ENCODE measurements at regions not wholly inside any gene's neighbourhood (a gene's known extent, or its start where the extent isn't known, plus 50 kb on each side); places are given as distances from the start of the nearest gene placed in this dataset.

DNA sequence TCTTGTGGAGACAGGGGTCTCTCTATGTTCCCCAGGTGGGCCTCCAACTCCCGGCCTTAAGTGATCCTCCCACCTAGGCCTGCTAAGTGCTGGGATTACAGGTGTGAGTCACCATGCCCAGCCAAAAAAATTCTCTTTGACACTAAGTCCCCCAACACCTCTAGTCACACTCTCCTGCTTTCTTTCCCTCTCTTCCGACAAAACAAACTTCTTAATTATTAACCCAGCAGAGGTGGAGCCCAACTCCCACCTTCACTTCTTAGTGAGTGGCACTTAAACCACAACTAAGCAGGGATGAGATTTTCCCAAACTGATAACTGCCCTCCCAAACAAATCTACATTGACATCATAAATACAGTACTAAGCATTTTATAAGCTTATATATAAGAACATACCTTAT is 60.5 kb upstream of the PMAIP1 start:
- Mint-ChIP-seq H3K4me1 (ENCODE audit: low read depth) (peaks cover under 1% of the 10 kb centered on the region), H3K9me3 (no peaks in the 10 kb centered on the region), H3K27me3 (peaks cover 2% of the 10 kb centered on the region), H3K36me3 (ENCODE audit: low read depth) (no peaks in the 10 kb centered on the region), H3K4me3 (no peak overlapping the region), H3K27ac (no peak overlapping the region)
- TF ChIP-seq, protein P1, sequence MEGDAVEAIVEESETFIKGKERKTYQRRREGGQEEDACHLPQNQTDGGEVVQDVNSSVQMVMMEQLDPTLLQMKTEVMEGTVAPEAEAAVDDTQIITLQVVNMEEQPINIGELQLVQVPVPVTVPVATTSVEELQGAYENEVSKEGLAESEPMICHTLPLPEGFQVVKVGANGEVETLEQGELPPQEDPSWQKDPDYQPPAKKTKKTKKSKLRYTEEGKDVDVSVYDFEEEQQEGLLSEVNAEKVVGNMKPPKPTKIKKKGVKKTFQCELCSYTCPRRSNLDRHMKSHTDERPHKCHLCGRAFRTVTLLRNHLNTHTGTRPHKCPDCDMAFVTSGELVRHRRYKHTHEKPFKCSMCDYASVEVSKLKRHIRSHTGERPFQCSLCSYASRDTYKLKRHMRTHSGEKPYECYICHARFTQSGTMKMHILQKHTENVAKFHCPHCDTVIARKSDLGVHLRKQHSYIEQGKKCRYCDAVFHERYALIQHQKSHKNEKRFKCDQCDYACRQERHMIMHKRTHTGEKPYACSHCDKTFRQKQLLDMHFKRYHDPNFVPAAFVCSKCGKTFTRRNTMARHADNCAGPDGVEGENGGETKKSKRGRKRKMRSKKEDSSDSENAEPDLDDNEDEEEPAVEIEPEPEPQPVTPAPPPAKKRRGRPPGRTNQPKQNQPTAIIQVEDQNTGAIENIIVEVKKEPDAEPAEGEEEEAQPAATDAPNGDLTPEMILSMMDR (IDR thresholded peaks at IDR 0.05): no peak
- POLR2A ChIA-PET: interaction anchor here (2.1 kb wide), 1 partner anchor 60 kb away, joined by 7 read pairs; the partner anchor contains the start of gene PMAIP1
- ATAC-seq (no peak), DNase-seq (no peak)
- CTCF ChIA-PET: interaction anchor here (0.6 to 1.0 kb wide), 3 partner anchors 70 to 149 kb away, joined by 3 read pairs; no protein-coding TSS in a partner anchor
- intact Hi-C loops (cut with micrococcal nuclease): loop anchor here (5.0 kb wide), 2 partner anchors 63 to 88 kb away; no protein-coding TSS in a partner anchor

DNA sequence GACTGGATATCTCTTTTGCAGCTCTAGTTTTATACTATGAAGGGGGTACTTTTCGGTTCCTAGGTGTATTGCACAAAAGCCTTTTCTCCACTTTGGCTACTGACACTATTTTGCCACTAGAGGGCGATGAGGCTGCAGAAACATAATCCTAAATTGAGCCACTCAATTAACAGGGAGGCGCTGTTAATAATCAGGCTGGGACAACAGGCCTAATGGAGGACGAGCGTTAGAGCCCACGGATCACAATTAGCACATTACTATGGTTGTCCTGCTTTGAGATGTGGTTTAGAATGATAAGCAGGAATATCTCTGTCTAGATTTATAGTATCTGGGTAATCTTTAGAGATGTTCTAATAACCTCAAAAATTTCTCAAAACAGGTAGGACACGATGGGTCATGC is 62.2 kb upstream of the PMAIP1 start:
- POLR2A ChIA-PET: interaction anchor here (3.1 kb wide), 1 partner anchor 63 kb away, joined by 11 read pairs; the partner anchor contains the start of gene PMAIP1

DNA sequence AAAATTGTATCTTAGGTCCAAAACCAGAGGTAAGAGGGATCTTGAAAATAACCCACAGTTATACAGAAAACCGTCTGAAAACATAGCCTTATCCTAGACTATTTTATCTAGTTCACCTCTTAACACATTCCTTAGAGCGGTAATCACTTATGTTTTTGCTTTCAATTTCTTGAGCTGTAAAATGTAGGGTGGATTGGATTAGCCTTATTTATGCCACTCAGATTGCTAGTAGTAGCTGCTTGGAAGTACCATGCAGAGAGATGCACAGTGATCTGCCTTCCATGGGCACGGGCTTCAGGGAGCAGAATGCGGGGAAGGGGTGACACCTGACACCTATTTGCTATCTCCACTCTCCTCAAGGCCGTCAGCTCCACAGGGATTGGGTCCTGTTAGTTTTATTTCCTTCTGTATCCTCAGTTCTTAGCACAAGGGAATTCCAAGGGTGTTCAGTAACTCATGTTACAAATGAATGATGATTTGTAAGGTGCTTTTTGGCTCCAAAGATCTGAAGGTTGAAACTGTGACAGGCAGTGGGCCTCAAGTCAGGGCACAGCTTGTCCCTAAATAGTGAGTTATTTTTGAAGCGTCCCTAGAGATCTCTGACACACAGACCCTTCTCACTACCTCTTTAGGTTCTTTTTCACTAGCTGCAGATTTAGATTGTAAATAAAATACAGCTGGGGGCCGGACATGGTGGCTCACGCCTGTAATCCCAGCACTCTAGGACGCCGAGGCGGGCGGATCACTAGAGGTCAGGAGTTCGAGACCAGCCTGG is 64.0 kb upstream of the PMAIP1 start:
- H3K27me3 Mint-ChIP-seq: no peaks in the 10 kb centered on the region
- DNase-seq (no peak), ATAC-seq (no peak)
- H3K27ac Mint-ChIP-seq: no peak overlapping the region
- peaks cover 7% of the 10 kb centered on the region for H3K4me1 Mint-ChIP-seq (ENCODE audit: low read depth)
- ChIA-PET POLR2A (interaction anchor here (1.0 to 3.1 kb wide), 2 partner anchors 65 to 156 kb away, joined by 3 to 11 read pairs; partner anchors contain the start of gene PMAIP1), CTCF (interaction anchor here (1.3 to 5.2 kb wide), 3 partner anchors 11 to 152 kb away, joined by 3 to 25 read pairs (median 4); no protein-coding TSS in a partner anchor)
- no peaks in the 10 kb centered on the region for H3K36me3 Mint-ChIP-seq (ENCODE audit: low read depth)
- TF ChIP-seq, protein P1 (IDR thresholded peaks at IDR 0.05): no peak
- no peak overlapping the region for H3K4me3 Mint-ChIP-seq
- H3K9me3 Mint-ChIP-seq: no peaks in the 10 kb centered on the region
- intact Hi-C loops (cut with micrococcal nuclease): loop anchor here (5.0 kb wide), 2 partner anchors 67 to 92 kb away; no protein-coding TSS in a partner anchor

More for the DNA sequence above, 62.2 kb upstream of the PMAIP1 start:
- intact Hi-C loops (cut with micrococcal nuclease): loop anchor here (5.0 kb wide), 2 partner anchors 65 to 90 kb away; no protein-coding TSS in a partner anchor
- H3K27me3 Mint-ChIP-seq: no peaks in the 10 kb centered on the region
- ATAC-seq (peak; percentile 66), DNase-seq (peak; percentile 59)
- H3K9me3 Mint-ChIP-seq: no peaks in the 10 kb centered on the region
- no peak overlapping the region for H3K4me3 Mint-ChIP-seq
- H3K36me3 Mint-ChIP-seq (ENCODE audit: low read depth): no peaks in the 10 kb centered on the region
- TF ChIP-seq, protein P1 (IDR thresholded peaks at IDR 0.05): peak; percentile 81
- H3K4me1 Mint-ChIP-seq (ENCODE audit: low read depth): peaks cover 7% of the 10 kb centered on the region
- CTCF ChIA-PET: interaction anchor here (0.5 to 5.2 kb wide), 16 partner anchors 9 to 159 kb away, joined by 3 to 25 read pairs (median 4); partner anchors contain the start of gene PMAIP1
- H3K27ac Mint-ChIP-seq: no peak overlapping the region

DNA sequence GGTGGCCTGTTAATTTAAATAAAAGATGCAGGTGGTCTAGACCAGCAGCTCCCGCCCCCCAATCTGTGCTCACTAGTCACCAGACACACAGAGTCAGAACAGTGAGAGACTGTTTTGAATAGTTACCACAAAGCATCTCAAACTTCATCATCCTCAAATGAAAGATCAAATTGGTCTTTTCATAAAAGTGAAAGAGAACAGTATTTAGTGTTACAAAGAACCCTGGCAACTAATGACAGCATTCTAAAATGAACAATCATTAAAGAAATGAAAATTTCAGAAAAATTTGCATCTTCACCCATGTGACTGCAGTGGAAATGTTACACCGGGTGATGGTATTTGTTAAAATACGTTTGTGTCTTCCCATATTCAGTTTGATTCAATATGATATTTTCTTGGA is 65.5 kb upstream of the PMAIP1 start:
- intact Hi-C loops (cut with micrococcal nuclease): no loop called here
- POLR2A ChIA-PET: interaction anchor here (3.1 kb wide), 1 partner anchor 66 kb away, joined by 11 read pairs; the partner anchor contains the start of gene PMAIP1
- TF ChIP-seq, protein P1 (IDR thresholded peaks at IDR 0.05): no peak
- Mint-ChIP-seq H3K9me3 (no peaks in the 10 kb centered on the region), H3K27ac (no peak overlapping the region), H3K27me3 (no peaks in the 10 kb centered on the region), H3K4me1 (ENCODE audit: low read depth) (peaks cover 7% of the 10 kb centered on the region), H3K36me3 (ENCODE audit: low read depth) (no peaks in the 10 kb centered on the region), H3K4me3 (no peak overlapping the region)
- DNase-seq: peak; percentile 11
- ATAC-seq: peak; percentile 67
- CTCF ChIA-PET: interaction anchor here (1.3 to 5.2 kb wide), 2 partner anchors 11 to 17 kb away, joined by 3 to 25 read pairs; no protein-coding TSS in a partner anchor

Data from activated CD8-positive, alpha-beta T cell treated with anti-CD3 and anti-CD28 coated beads for 36 hours (primary cell).